Kidney (tissue), 13 donors: ENCODE measurements at regions not wholly inside any gene's neighbourhood (a gene's known extent, or its start where the extent isn't known, plus 50 kb on each side); places are given as distances from the start of the nearest gene placed in this dataset.
A peak's percentile ranks its signal among the peaks of the same experiment; 100 is the strongest.

ENCODE experiments used
- DNase-seq, 5 donors: peaks; one replicate each; pipeline ENCODE4 v3.0.0-alpha.2; 2013 to 2020
- FAIRE-seq: peaks from 2 replicates; lab custom pipeline; 2012; peaks lifted over from hg19 to GRCh38; lab: Jason Lieb, UNC
- H3K27ac ChIP-seq, 2 donors: one replicate each; pipeline ENCODE4 v1.7.0; 2013; ENCODE audit warnings: low read depth in 2 of 2, low read length in 2 of 2, inconsistent platforms in 1 of 2
- H3K27me3 ChIP-seq: one replicate; pipeline ENCODE4 v1.7.1; 2013; ENCODE audit warnings: low read length, inconsistent platforms; ENCODE audit not compliant: control insufficient read depth, insufficient read depth
- H3K36me3 ChIP-seq, 3 donors: one replicate each; pipeline versions ENCODE4 v1.7.0 to v1.7.1; 2013; ENCODE audit warnings: low read length in 3 of 3, control low read depth in 1 of 3, inconsistent platforms in 1 of 3; ENCODE audit not compliant: insufficient read depth in 3 of 3, control insufficient read depth in 2 of 3
- H3K4me1 ChIP-seq, 3 donors: one replicate each; pipeline versions ENCODE4 v1.7.0 to v1.7.1; 2013; ENCODE audit warnings: low read length in 3 of 3, inconsistent platforms in 1 of 3, low read depth in 1 of 3; ENCODE audit not compliant: control insufficient read depth in 2 of 3, insufficient read depth in 2 of 3
- H3K4me3 ChIP-seq, 3 donors: one replicate each; pipeline versions ENCODE4 v1.7.0 to v1.8.1; 2013; ENCODE audit warnings: low read length in 3 of 3, control low read depth in 1 of 3, inconsistent platforms in 1 of 3
- H3K9ac ChIP-seq, 3 donors: one replicate each; pipeline versions ENCODE4 v1.7.0 to v1.7.1; 2013; ENCODE audit warnings: low read length in 3 of 3, control low read depth in 1 of 3, inconsistent platforms in 1 of 3
- H3K9me3 ChIP-seq, 3 donors: one replicate each; pipeline versions ENCODE4 v1.7.0 to v1.7.1; 2013; ENCODE audit warnings: low read length in 3 of 3, control low read depth in 1 of 3, inconsistent platforms in 1 of 3; ENCODE audit not compliant: control insufficient read depth in 2 of 3, insufficient read depth in 1 of 3
- intact Hi-C: fragments of 100-400 bp; cut with DNase I; formaldehyde crosslinking; loops from one replicate; pipeline ENCODE4 v1.11.1; 2022
- TF ChIP-seq, protein P1 (sequence below): IDR thresholded peaks from 3 replicates; pipeline ENCODE4 v1.5.1; 2012; ENCODE audit warnings: mild to moderate bottlenecking, moderate library complexity, borderline replicate concordance; ENCODE audit not compliant: insufficient read depth; ENCODE audit errors: extremely low read depth
- donor health status: control.
- donor health status: control.
- donor health status: control.
- donor health status: control.
- donor health status: control.
- donor health status: DM: yes; HTN: yes; CAD: no.
- donor health status: Normal renal cell carcinoma (clear cell type).

GRCh38 chr3:89577637-89578530, 470.5 kb downstream of the EPHA3 start:
- TF ChIP-seq, protein P1, sequence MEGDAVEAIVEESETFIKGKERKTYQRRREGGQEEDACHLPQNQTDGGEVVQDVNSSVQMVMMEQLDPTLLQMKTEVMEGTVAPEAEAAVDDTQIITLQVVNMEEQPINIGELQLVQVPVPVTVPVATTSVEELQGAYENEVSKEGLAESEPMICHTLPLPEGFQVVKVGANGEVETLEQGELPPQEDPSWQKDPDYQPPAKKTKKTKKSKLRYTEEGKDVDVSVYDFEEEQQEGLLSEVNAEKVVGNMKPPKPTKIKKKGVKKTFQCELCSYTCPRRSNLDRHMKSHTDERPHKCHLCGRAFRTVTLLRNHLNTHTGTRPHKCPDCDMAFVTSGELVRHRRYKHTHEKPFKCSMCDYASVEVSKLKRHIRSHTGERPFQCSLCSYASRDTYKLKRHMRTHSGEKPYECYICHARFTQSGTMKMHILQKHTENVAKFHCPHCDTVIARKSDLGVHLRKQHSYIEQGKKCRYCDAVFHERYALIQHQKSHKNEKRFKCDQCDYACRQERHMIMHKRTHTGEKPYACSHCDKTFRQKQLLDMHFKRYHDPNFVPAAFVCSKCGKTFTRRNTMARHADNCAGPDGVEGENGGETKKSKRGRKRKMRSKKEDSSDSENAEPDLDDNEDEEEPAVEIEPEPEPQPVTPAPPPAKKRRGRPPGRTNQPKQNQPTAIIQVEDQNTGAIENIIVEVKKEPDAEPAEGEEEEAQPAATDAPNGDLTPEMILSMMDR, result no peak
- Histone ChIP-seq H3K36me3 (no peaks in the 10 kb centered on the region), H3K9me3 (no peaks in the 10 kb centered on the region), H3K27me3 (no peaks in the 10 kb centered on the region), H3K9ac (no peak overlapping the region), H3K4me1 (no peaks in the 10 kb centered on the region), H3K4me3 (no peak overlapping the region), H3K27ac (no peak overlapping the region)
- intact Hi-C loops, result no loop called here
- peak in 4 of 5 donors; percentile 69 to 91 (median 82) for DNase-seq
- FAIRE-seq, result no peak

DNA sequence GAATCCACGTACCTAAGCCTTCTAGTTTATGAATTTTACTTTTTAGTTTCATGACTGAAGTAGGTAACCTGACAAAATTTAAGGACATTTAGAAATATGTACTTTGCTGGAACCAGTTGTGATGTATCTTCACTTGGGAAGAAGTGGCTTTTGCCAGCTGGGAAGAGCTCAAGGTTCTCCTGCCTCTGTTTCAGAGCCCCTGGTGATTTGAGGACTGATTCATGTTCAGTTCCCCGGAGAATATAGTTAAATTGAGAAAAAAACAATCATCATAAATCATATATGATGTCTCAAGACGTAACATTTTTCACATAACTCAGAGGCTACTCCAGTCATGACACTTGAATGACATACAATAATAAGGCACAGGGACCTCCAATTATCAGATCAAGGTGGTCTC, 473.4 kb downstream of the EPHA3 start:
- Histone ChIP-seq H3K27ac (no peak overlapping the region), H3K4me1 (no peaks in the 10 kb centered on the region), H3K9me3 (no peaks in the 10 kb centered on the region), H3K27me3 (no peaks in the 10 kb centered on the region), H3K36me3 (no peaks in the 10 kb centered on the region), H3K9ac (no peak overlapping the region), H3K4me3 (no peak overlapping the region)
- TF ChIP-seq, protein P1, result no peak
- intact Hi-C loops, result no loop called here
- no peak for FAIRE-seq
- DNase-seq, result no peak

DNA sequence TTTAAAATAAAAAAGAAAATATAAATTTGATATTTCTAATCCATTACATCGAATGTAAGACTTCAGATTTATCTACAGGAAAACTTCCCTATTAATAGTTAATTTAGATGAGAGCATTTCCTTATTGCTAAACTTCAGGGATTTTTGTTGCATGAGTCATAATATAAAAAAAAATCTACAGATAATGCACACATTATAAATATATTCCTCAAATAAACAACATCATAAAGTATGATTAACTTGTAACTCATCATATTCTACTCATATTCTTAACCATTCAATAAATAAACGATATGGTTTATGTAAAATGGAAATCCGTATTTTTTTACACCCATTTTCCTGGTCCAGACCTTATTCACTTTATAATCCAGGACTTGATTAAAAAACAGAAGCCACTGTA, 477.0 kb downstream of the EPHA3 start:
- intact Hi-C loops, result no loop called here
- FAIRE-seq, result no peak
- Histone ChIP-seq H3K4me1 (no peaks in the 10 kb centered on the region), H3K27ac (no peak overlapping the region), H3K9me3 (no peaks in the 10 kb centered on the region), H3K36me3 (no peaks in the 10 kb centered on the region), H3K27me3 (no peaks in the 10 kb centered on the region), H3K9ac (no peak overlapping the region), H3K4me3 (no peak overlapping the region)
- DNase-seq, result no peak
- TF ChIP-seq, protein P1, result no peak
